Astrocyte (in vitro differentiated cells and primary cell): ENCODE measurements at regions not wholly inside any gene's neighbourhood (a gene's known extent, or its start where the extent isn't known, plus 50 kb on each side); places are given as distances from the start of the nearest gene placed in this dataset.
A peak's percentile ranks its signal among the peaks of the same experiment; 100 is the strongest.

Experiments used
- DNase-seq: peaks from one replicate; pipeline ENCODE4 v3.0.0-alpha.2; 2010; ENCODE audit warnings: low read depth
- FAIRE-seq: peaks from 2 replicates; lab custom pipeline; 2011; peaks lifted over from hg19 to GRCh38; lab: Jason Lieb, UNC
- H2AFZ ChIP-seq: 2 replicates; pipeline ENCODE4 v1.6.0; 2012; ENCODE audit warnings: low read depth, low read length, inconsistent platforms
- H3K27ac ChIP-seq: 2 replicates; pipeline ENCODE4 v1.5.1; 2011; ENCODE audit warnings: low read depth, low read length, inconsistent platforms
- H3K27me3 ChIP-seq: 2 replicates; pipeline ENCODE4 v1.6.0; 2011; ENCODE audit warnings: low read length, inconsistent platforms; ENCODE audit not compliant: insufficient read depth
- H3K36me3 ChIP-seq: 2 replicates; pipeline ENCODE4 v1.5.1; 2011; ENCODE audit warnings: low read length, inconsistent platforms; ENCODE audit not compliant: insufficient read depth
- H3K4me1 ChIP-seq: 2 replicates; pipeline ENCODE4 v1.5.1; 2011; ENCODE audit warnings: low read length, inconsistent platforms; ENCODE audit not compliant: insufficient read depth
- H3K4me2 ChIP-seq: 2 replicates; pipeline ENCODE4 v1.6.0; 2012; ENCODE audit warnings: low read length, inconsistent platforms
- H3K4me3 ChIP-seq: 2 replicates; pipeline ENCODE4 v1.5.1; 2011; ENCODE audit warnings: low read depth, mild to moderate bottlenecking, low read length, inconsistent platforms; ENCODE audit not compliant: insufficient read depth
- H3K79me2 ChIP-seq: 2 replicates; pipeline ENCODE4 v1.6.0; 2012; ENCODE audit warnings: mild to moderate bottlenecking, low read length, inconsistent platforms; ENCODE audit not compliant: insufficient read depth
- H3K9ac ChIP-seq: 2 replicates; pipeline ENCODE4 v1.6.0; 2012; ENCODE audit warnings: mild to moderate bottlenecking, low read length, inconsistent platforms
- H3K9me3 ChIP-seq: 2 replicates; pipeline ENCODE4 v1.5.1; 2012; ENCODE audit warnings: low read depth, mild to moderate bottlenecking, low read length, inconsistent platforms; ENCODE audit not compliant: insufficient read depth
- H4K20me1 ChIP-seq: 2 replicates; pipeline ENCODE4 v1.6.0; 2012; ENCODE audit warnings: low read length, inconsistent platforms; ENCODE audit not compliant: insufficient read depth
- H3K27ac Mint-ChIP-seq: one replicate; pipeline ENCODE4 v1.8.0; 2021; ENCODE audit warnings: mild to moderate bottlenecking, mixed read lengths; ENCODE audit not compliant: unreplicated experiment
- H3K27me3 Mint-ChIP-seq: one replicate; pipeline ENCODE4 v1.8.0; 2021; ENCODE audit warnings: low read depth, mixed read lengths; ENCODE audit not compliant: unreplicated experiment
- H3K36me3 Mint-ChIP-seq: one replicate; pipeline ENCODE4 v1.8.0; 2021; ENCODE audit warnings: low read depth, mixed read lengths; ENCODE audit not compliant: unreplicated experiment
- H3K4me1 Mint-ChIP-seq: one replicate; pipeline ENCODE4 v1.8.0; 2021; ENCODE audit warnings: low read depth, mixed read lengths; ENCODE audit not compliant: unreplicated experiment
- H3K4me3 Mint-ChIP-seq: one replicate; pipeline ENCODE4 v1.8.0; 2021; ENCODE audit warnings: mild to moderate bottlenecking, moderate library complexity, mixed read lengths; ENCODE audit not compliant: unreplicated experiment
- H3K9me3 Mint-ChIP-seq: one replicate; pipeline ENCODE4 v1.8.0; 2021; ENCODE audit warnings: mild to moderate bottlenecking, mixed read lengths; ENCODE audit not compliant: unreplicated experiment
- CTCF ChIP-seq: IDR thresholded peaks from 2 replicates; pipeline ENCODE4 v1.5.1; 2011; ENCODE audit warnings: low read depth, mild to moderate bottlenecking, inconsistent platforms, low read length, moderate library complexity; ENCODE audit not compliant: insufficient read depth
- EZH2 ChIP-seq: IDR thresholded peaks from 2 replicates; pipeline ENCODE4 v1.6.1; 2012; ENCODE audit warnings: mild to moderate bottlenecking, low read length, inconsistent platforms; ENCODE audit not compliant: insufficient read depth

GRCh38 chr13:90997951-90998350 lies 349.5 kb upstream of the MIR17HG start:
- H3K9me3 Mint-ChIP-seq = no peaks in the 10 kb centered on the region
- peaks cover 3% of the 10 kb centered on the region for H3K27me3 Mint-ChIP-seq

GRCh38 chr13:90999401-90999800 lies 348.1 kb upstream of the MIR17HG start:
- Mint-ChIP-seq H3K36me3 (no peaks in the 10 kb centered on the region), H3K27me3 (no peaks in the 10 kb centered on the region), H3K4me3 (no peak overlapping the region), H3K9me3 (no peaks in the 10 kb centered on the region), H3K4me1 (no peaks in the 10 kb centered on the region), H3K27ac (no peak overlapping the region)
- Histone ChIP-seq H3K4me2 (no peak overlapping the region), H3K9me3 (no peaks in the 10 kb centered on the region), H4K20me1 (no peaks in the 10 kb centered on the region), H3K79me2 (no peaks in the 10 kb centered on the region), H3K27me3 (no peaks in the 10 kb centered on the region), H3K4me1 (no peaks in the 10 kb centered on the region), H3K9ac (no peak overlapping the region), H2AFZ (no peak overlapping the region), H3K36me3 (no peaks in the 10 kb centered on the region), H3K4me3 (no peak overlapping the region), H3K27ac (no peak overlapping the region)
- FAIRE-seq = no peak
- TF ChIP-seq EZH2 = no peak
- TF ChIP-seq CTCF = no peak
- no peak for DNase-seq

More at GRCh38 chr13:90997951-90998350, 349.5 kb upstream of the MIR17HG start:
- Histone ChIP-seq H2AFZ (no peak overlapping the region), H3K9me3 (no peaks in the 10 kb centered on the region), H3K4me2 (no peak overlapping the region), H3K27me3 (no peaks in the 10 kb centered on the region), H3K4me3 (no peak overlapping the region), H3K27ac (no peak overlapping the region), H3K36me3 (no peaks in the 10 kb centered on the region), H3K4me1 (no peaks in the 10 kb centered on the region), H4K20me1 (no peaks in the 10 kb centered on the region), H3K9ac (no peak overlapping the region), H3K79me2 (no peaks in the 10 kb centered on the region)
- DNase-seq (no peak), FAIRE-seq (no peak)
- Mint-ChIP-seq H3K36me3 (no peaks in the 10 kb centered on the region), H3K27ac (no peak overlapping the region), H3K4me1 (no peaks in the 10 kb centered on the region), H3K4me3 (no peak overlapping the region)
- TF ChIP-seq CTCF = no peak
- TF ChIP-seq EZH2 = no peak

GRCh38 chr13:91001371-91001770 lies 346.1 kb upstream of the MIR17HG start:
- Mint-ChIP-seq H3K4me1 (no peaks in the 10 kb centered on the region), H3K4me3 (no peak overlapping the region), H3K27ac (no peak overlapping the region), H3K9me3 (no peaks in the 10 kb centered on the region), H3K36me3 (no peaks in the 10 kb centered on the region), H3K27me3 (no peaks in the 10 kb centered on the region)
- TF ChIP-seq EZH2 (no peak), CTCF (no peak)
- no peak overlapping the region for H3K27ac ChIP-seq
- no peaks in the 10 kb centered on the region for H3K9me3 ChIP-seq
- H3K4me3 ChIP-seq = no peak overlapping the region
- H3K4me1 ChIP-seq = no peaks in the 10 kb centered on the region
- DNase-seq (no peak), FAIRE-seq (no peak)
- H3K4me2 ChIP-seq = no peak overlapping the region
- H4K20me1 ChIP-seq = no peaks in the 10 kb centered on the region
- no peaks in the 10 kb centered on the region for H3K27me3 ChIP-seq
- no peaks in the 10 kb centered on the region for H3K36me3 ChIP-seq
- no peaks in the 10 kb centered on the region for H3K79me2 ChIP-seq
- no peak overlapping the region for H3K9ac ChIP-seq
- H2AFZ ChIP-seq = peak overlapping the region; percentile 11
